ENCODE measurements at regions not wholly inside any gene's neighbourhood (a gene's known extent, or its start where the extent isn't known, plus 50 kb on each side); places are given as distances from the start of the nearest gene placed in this dataset.
"Not testable (repeated sequence)": the region's sequence is repeated elsewhere in the genome, so short reads cannot be mapped to it uniquely, and the experiment has no call there.

GRCh38 chr13:63821785-63822184 is 2406.1 kb upstream of the PCDH20 start:
- not testable (repeated sequence) for DNase-seq
- WGBS (ENCODE audit: insufficient coverage), result no CpG with 5 or more reads among the region's 5 CpGs

GRCh38 chr13:63811428-63812004 is 2395.9 kb upstream of the PCDH20 start:
- H3K27me3 ChIP-seq (ENCODE audit: control insufficient read depth, insufficient read depth, low read length); H3K36me3 ChIP-seq (ENCODE audit: control insufficient read depth, insufficient read depth, low read length); H3K4me1 ChIP-seq (ENCODE audit: control insufficient read depth, insufficient read depth, low read length); H3K9me3 ChIP-seq (replicated peaks; ENCODE audit: control insufficient read depth, low read depth, low read length); DNase-seq; H3K4me3 ChIP-seq (ENCODE audit: low read length); H3K27ac ChIP-seq (ENCODE audit: low read length): not testable (repeated sequence)
- WGBS (ENCODE audit: insufficient coverage), result 91% methylated on average over 33 of the region's 41 CpGs

More at GRCh38 chr13:63821785-63822184, 2406.1 kb upstream of the PCDH20 start:
- not testable (repeated sequence) for H3K36me3 ChIP-seq (ENCODE audit: control insufficient read depth, insufficient read depth, low read length); H3K27ac ChIP-seq (ENCODE audit: low read length); H3K9me3 ChIP-seq (replicated peaks; ENCODE audit: control insufficient read depth, low read depth, low read length); H3K4me1 ChIP-seq (ENCODE audit: control insufficient read depth, insufficient read depth, low read length); H3K27me3 ChIP-seq (ENCODE audit: control insufficient read depth, insufficient read depth, low read length); H3K4me3 ChIP-seq (ENCODE audit: low read length)

GRCh38 chr13:63791134-63791533 is 2375.5 kb upstream of the PCDH20 start:
- H3K9me3 ChIP-seq (replicated peaks; ENCODE audit: control insufficient read depth, low read depth, low read length); H3K4me3 ChIP-seq (ENCODE audit: low read length); H3K27me3 ChIP-seq (ENCODE audit: control insufficient read depth, insufficient read depth, low read length); DNase-seq; H3K36me3 ChIP-seq (ENCODE audit: control insufficient read depth, insufficient read depth, low read length); H3K27ac ChIP-seq (ENCODE audit: low read length); H3K4me1 ChIP-seq (ENCODE audit: control insufficient read depth, insufficient read depth, low read length): not testable (repeated sequence)
- WGBS (ENCODE audit: insufficient coverage), result no CpG with 5 or more reads among the region's 2 CpGs

GRCh38 chr13:63774133-63774532 is 2358.5 kb upstream of the PCDH20 start:
- no peaks in the 10 kb centered on the region for H3K36me3 ChIP-seq (ENCODE audit: control insufficient read depth, insufficient read depth, low read length)
- WGBS (ENCODE audit: insufficient coverage), result 45% methylated on average over 1 of the region's 2 CpGs
- H3K4me1 ChIP-seq (ENCODE audit: control insufficient read depth, insufficient read depth, low read length), result no peaks in the 10 kb centered on the region

GRCh38 chr13:63773476-63773875 is 2357.8 kb upstream of the PCDH20 start:
- WGBS (ENCODE audit: insufficient coverage), result 25% methylated on average over 1 of the region's 3 CpGs
- no peak overlapping the region for H3K4me3 ChIP-seq (ENCODE audit: low read length)
- no peaks in the 10 kb centered on the region for H3K27me3 ChIP-seq (ENCODE audit: control insufficient read depth, insufficient read depth, low read length)
- no peak overlapping the region for H3K27ac ChIP-seq (ENCODE audit: low read length)
- H3K4me1 ChIP-seq (ENCODE audit: control insufficient read depth, insufficient read depth, low read length), result no peaks in the 10 kb centered on the region
- no peaks in the 10 kb centered on the region for H3K9me3 ChIP-seq (replicated peaks; ENCODE audit: control insufficient read depth, low read depth, low read length)
- no peak for DNase-seq
- no peaks in the 10 kb centered on the region for H3K36me3 ChIP-seq (ENCODE audit: control insufficient read depth, insufficient read depth, low read length)

More at GRCh38 chr13:63774133-63774532, 2358.5 kb upstream of the PCDH20 start:
- Histone ChIP-seq H3K9me3 (replicated peaks; ENCODE audit: control insufficient read depth, low read depth, low read length) (no peaks in the 10 kb centered on the region), H3K27ac (ENCODE audit: low read length) (no peak overlapping the region), H3K4me3 (ENCODE audit: low read length) (no peak overlapping the region), H3K27me3 (ENCODE audit: control insufficient read depth, insufficient read depth, low read length) (no peaks in the 10 kb centered on the region)
- DNase-seq, result no peak

- H3K9me3 ChIP-seq (replicated peaks; ENCODE audit: control insufficient read depth, low read depth, low read length); H3K4me3 ChIP-seq (ENCODE audit: low read length); H3K27ac ChIP-seq (ENCODE audit: low read length); DNase-seq; H3K27me3 ChIP-seq (ENCODE audit: control insufficient read depth, insufficient read depth, low read length); H3K36me3 ChIP-seq (ENCODE audit: control insufficient read depth, insufficient read depth, low read length); H3K4me1 ChIP-seq (ENCODE audit: control insufficient read depth, insufficient read depth, low read length): not testable (repeated sequence)
- WGBS (ENCODE audit: insufficient coverage), result no CpG with 5 or more reads among the region's 5 CpGs
These were observed 2342.0 kb upstream of the PCDH20 start for GRCh38 chr13:63757683-63758082.

- not testable (repeated sequence) for DNase-seq
- no CpG with 5 or more reads among the region's 2 CpGs for WGBS (ENCODE audit: insufficient coverage)
These were observed 2334.2 kb upstream of the PCDH20 start for GRCh38 chr13:63749857-63750256.

GRCh38 chr13:63741814-63742101 is 2326.1 kb upstream of the PCDH20 start:
- not testable (repeated sequence) for DNase-seq; H3K27me3 ChIP-seq (ENCODE audit: control insufficient read depth, insufficient read depth, low read length); H3K36me3 ChIP-seq (ENCODE audit: control insufficient read depth, insufficient read depth, low read length); H3K4me1 ChIP-seq (ENCODE audit: control insufficient read depth, insufficient read depth, low read length); H3K4me3 ChIP-seq (ENCODE audit: low read length); H3K27ac ChIP-seq (ENCODE audit: low read length)
- 95% methylated on average over 4 of the region's 19 CpGs for WGBS (ENCODE audit: insufficient coverage)
- peaks cover 12% of the 10 kb centered on the region for H3K9me3 ChIP-seq (replicated peaks; ENCODE audit: control insufficient read depth, low read depth, low read length)

More at GRCh38 chr13:63749857-63750256, 2334.2 kb upstream of the PCDH20 start:
- not testable (repeated sequence) for H3K9me3 ChIP-seq (replicated peaks; ENCODE audit: control insufficient read depth, low read depth, low read length); H3K27me3 ChIP-seq (ENCODE audit: control insufficient read depth, insufficient read depth, low read length); H3K4me3 ChIP-seq (ENCODE audit: low read length); H3K36me3 ChIP-seq (ENCODE audit: control insufficient read depth, insufficient read depth, low read length); H3K4me1 ChIP-seq (ENCODE audit: control insufficient read depth, insufficient read depth, low read length); H3K27ac ChIP-seq (ENCODE audit: low read length)

- H3K9me3 ChIP-seq (replicated peaks; ENCODE audit: control insufficient read depth, low read depth, low read length), result peaks cover 12% of the 10 kb centered on the region
- H3K36me3 ChIP-seq (ENCODE audit: control insufficient read depth, insufficient read depth, low read length), result no peaks in the 10 kb centered on the region
- no peak overlapping the region for H3K4me3 ChIP-seq (ENCODE audit: low read length)
- H3K27me3 ChIP-seq (ENCODE audit: control insufficient read depth, insufficient read depth, low read length), result no peaks in the 10 kb centered on the region
- WGBS (ENCODE audit: insufficient coverage), result 97% methylated on average over 15 of the region's 36 CpGs
- DNase-seq, result no peak
- H3K27ac ChIP-seq (ENCODE audit: low read length), result no peak overlapping the region
- H3K4me1 ChIP-seq (ENCODE audit: control insufficient read depth, insufficient read depth, low read length), result no peaks in the 10 kb centered on the region
These were observed 2325.6 kb upstream of the PCDH20 start for GRCh38 chr13:63741029-63741813.

- H3K27me3 ChIP-seq (ENCODE audit: control insufficient read depth, insufficient read depth, low read length); H3K4me1 ChIP-seq (ENCODE audit: control insufficient read depth, insufficient read depth, low read length); DNase-seq; H3K4me3 ChIP-seq (ENCODE audit: low read length); H3K27ac ChIP-seq (ENCODE audit: low read length); H3K36me3 ChIP-seq (ENCODE audit: control insufficient read depth, insufficient read depth, low read length): not testable (repeated sequence)
- 100% methylated on average over 1 of the region's 23 CpGs for WGBS (ENCODE audit: insufficient coverage)
- H3K9me3 ChIP-seq (replicated peaks; ENCODE audit: control insufficient read depth, low read depth, low read length), result peaks cover 12% of the 10 kb centered on the region
These were observed 2323.6 kb upstream of the PCDH20 start for GRCh38 chr13:63739112-63739735.
